Lower lobe of right lung (tissue), 2 donors: ENCODE measurements at regions not wholly inside any gene's neighbourhood (a gene's known extent, or its start where the extent isn't known, plus 50 kb on each side); places are given as distances from the start of the nearest gene placed in this dataset.
"Not testable (repeated sequence)": the region's sequence is repeated elsewhere in the genome, so short reads cannot be mapped to it uniquely, and the experiment has no call there.

ENCODE experiments used
- ATAC-seq, 2 donors: fragments of 200-7000 bp; cut with Tn5 transposase; one replicate each; pipeline ENCODE4 v1.9.1; 2020 to 2022; ENCODE audit warnings: mild to moderate bottlenecking in 2 of 2, moderate library complexity in 2 of 2
- DNase-seq: peaks from one replicate; pipeline ENCODE4 v3.0.0-alpha.2; 2020
- H3K27ac ChIP-seq: fragments of 200-600 bp; one replicate; pipeline ENCODE4 v1.8.0; 2022
- H3K27me3 ChIP-seq: fragments of 200-600 bp; one replicate; pipeline ENCODE4 v1.8.0; 2022; ENCODE audit warnings: low read depth
- H3K36me3 ChIP-seq: fragments of 200-600 bp; one replicate; pipeline ENCODE4 v1.8.0; 2022; ENCODE audit warnings: mild to moderate bottlenecking
- H3K4me1 ChIP-seq: fragments of 200-600 bp; one replicate; pipeline ENCODE4 v1.8.0; 2022
- H3K4me3 ChIP-seq: fragments of 200-600 bp; one replicate; pipeline ENCODE4 v1.8.0; 2022; ENCODE audit warnings: mild to moderate bottlenecking
- H3K9me3 ChIP-seq: fragments of 200-600 bp; one replicate; pipeline ENCODE4 v1.8.0; 2022
- CTCF ChIP-seq: fragments of 200-600 bp; IDR thresholded peaks from one replicate; pipeline ENCODE4 v1.8.0; 2022; ENCODE audit warnings: antibody characterized with exemption, mild to moderate bottlenecking
- intact Hi-C: fragments of 100-400 bp; cut with DNase I; formaldehyde crosslinking; loops from one replicate; pipeline ENCODE4 v1.11.0; 2022
- donor health status: DM: no; HTN: yes; CAD: no; lungs with severe emphysema.

DNA sequence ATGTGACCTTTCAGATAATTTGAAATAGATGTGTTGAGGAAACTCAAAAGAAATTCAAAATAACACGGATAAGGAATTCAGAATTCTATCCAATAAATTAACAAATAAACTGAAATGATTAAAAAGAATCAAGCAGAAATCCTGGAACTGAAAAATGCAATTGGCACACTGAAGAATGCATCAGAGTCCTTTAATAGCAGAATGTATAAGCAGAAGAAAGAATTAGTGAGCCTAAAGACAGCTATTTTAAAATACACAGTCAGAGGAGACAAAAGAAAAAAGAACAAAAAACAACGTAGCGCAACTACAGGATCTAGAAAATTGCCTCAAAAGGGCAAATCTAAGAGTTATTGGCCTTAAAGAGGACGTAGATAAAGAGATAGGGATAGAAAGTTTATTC lies 99.6 kb upstream of the SAMSN1 start:
- ATAC-seq = no peak
- peaks cover 19% of the 10 kb centered on the region for H3K9me3 ChIP-seq
- H3K4me3 ChIP-seq = no peak overlapping the region
- intact Hi-C loops = no loop called here
- H3K4me1 ChIP-seq = no peaks in the 10 kb centered on the region
- TF ChIP-seq CTCF = no peak
- no peaks in the 10 kb centered on the region for H3K27me3 ChIP-seq
- no peaks in the 10 kb centered on the region for H3K36me3 ChIP-seq
- H3K27ac ChIP-seq = no peak overlapping the region
- no peak for DNase-seq

DNA sequence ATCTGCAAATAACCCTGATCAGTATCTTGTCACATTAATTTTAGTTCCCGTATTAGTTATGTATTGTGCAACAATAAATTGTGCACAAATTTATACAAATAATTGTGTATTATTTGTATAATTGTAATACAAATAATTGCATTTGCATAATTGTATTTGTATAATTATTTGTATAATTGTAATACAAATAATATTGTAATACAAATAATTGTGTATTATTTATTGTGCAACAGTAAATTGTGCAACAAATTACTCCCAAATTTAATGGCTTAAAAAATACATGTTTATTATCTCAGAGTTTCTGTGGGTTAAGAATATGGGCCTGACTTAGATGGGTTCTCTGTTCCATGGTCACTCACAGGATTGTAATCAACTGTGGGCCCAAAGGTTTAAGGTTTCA lies 86.2 kb upstream of the SAMSN1 start:
- Histone ChIP-seq H3K9me3 (no peaks in the 10 kb centered on the region), H3K4me3 (no peak overlapping the region), H3K4me1 (no peaks in the 10 kb centered on the region), H3K36me3 (no peaks in the 10 kb centered on the region), H3K27ac (no peak overlapping the region), H3K27me3 (no peaks in the 10 kb centered on the region)
- no peak for TF ChIP-seq CTCF
- no peak for DNase-seq
- ATAC-seq = no peak
- intact Hi-C loops = no loop called here

DNA sequence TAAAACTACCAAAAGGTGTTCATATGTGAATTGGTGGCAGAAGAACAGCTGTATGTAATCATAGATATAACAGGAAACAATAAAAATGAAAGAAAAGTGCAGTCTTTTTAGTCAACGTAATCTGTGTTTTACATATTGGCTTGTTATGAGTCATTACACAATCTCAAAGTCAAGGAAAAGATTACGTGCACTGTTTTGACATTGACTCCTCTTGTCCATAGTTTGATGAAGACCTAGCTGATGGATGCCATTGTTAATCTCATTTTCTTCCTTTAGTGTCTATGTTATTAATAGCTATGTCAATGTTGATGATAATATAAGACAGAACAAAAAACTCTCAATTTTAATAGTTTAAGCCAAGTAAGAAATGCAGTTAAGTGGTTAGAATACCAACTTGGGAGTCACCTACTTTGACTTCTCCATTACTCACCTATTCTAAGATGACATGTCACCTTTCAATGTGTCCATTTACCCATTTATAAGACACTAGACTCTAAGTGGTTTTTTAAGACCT lies 84.5 kb upstream of the SAMSN1 start:
- ATAC-seq (no peak), DNase-seq (no peak)
- Histone ChIP-seq H3K27ac (no peak overlapping the region), H3K27me3 (no peaks in the 10 kb centered on the region), H3K4me3 (no peak overlapping the region), H3K9me3 (no peaks in the 10 kb centered on the region), H3K36me3 (no peaks in the 10 kb centered on the region), H3K4me1 (no peaks in the 10 kb centered on the region)
- no peak for TF ChIP-seq CTCF
- intact Hi-C loops = no loop called here

DNA sequence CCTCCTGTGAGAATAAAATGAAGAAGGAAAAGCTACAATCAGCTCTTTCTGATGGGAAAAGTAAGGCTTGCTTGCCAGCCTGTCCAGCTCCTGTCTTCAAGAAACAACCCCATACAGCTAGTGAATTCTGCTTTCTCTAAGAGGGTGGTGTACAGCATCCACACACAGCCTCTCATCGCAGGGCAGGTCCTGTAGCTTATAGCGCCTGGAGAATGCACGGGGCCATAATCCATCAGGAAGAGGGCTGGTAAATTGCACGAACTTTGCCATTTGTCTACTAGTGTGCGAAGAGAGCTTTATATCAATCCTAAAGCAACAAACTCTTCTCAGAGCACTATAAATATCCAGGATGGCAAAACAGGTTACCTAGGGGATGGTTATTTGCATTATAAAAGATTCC lies 83.3 kb upstream of the SAMSN1 start:
- DNase-seq (no peak), ATAC-seq (no peak)
- Histone ChIP-seq H3K9me3 (no peaks in the 10 kb centered on the region), H3K27ac (no peak overlapping the region), H3K4me3 (no peak overlapping the region), H3K36me3 (no peaks in the 10 kb centered on the region), H3K27me3 (no peaks in the 10 kb centered on the region), H3K4me1 (no peaks in the 10 kb centered on the region)
- no peak for TF ChIP-seq CTCF
- intact Hi-C loops = no loop called here

DNA sequence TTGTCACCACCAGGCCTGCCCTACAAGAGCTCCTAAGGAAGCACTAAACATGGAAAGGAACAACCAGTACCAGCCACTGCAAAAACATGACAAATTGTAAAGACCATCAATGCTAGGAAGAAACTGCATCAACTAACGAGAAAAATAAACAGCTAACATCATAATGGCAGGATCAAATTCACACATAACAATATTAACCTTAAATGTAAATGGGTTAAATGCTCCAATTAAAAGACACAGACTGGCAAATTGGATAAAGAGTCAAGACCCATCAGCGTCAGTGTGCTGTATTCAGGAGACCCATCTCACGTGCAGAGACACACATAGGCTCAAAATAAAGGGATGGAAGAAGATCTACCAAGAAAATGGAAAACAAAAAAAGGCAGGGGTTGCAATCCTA lies 77.0 kb upstream of the SAMSN1 start:
- H3K4me1 ChIP-seq, H3K9me3 ChIP-seq, intact Hi-C loops, ATAC-seq, DNase-seq, H3K36me3 ChIP-seq, H3K27me3 ChIP-seq, H3K4me3 ChIP-seq, H3K27ac ChIP-seq: not testable (repeated sequence)

- no peak for TF ChIP-seq CTCF
- no peaks in the 10 kb centered on the region for H3K36me3 ChIP-seq
- H3K4me3 ChIP-seq = no peak overlapping the region
- H3K9me3 ChIP-seq = no peaks in the 10 kb centered on the region
- ATAC-seq (no peak), DNase-seq (no peak)
- no peak overlapping the region for H3K27ac ChIP-seq
- H3K4me1 ChIP-seq = no peaks in the 10 kb centered on the region
- H3K27me3 ChIP-seq = no peaks in the 10 kb centered on the region
- intact Hi-C loops = no loop called here
Measured at GRCh38 chr21:14620152-14620551, 74.0 kb upstream of the SAMSN1 start.
